Transverse colon (tissue), 4 donors: ENCODE measurements at regions not wholly inside any gene's neighbourhood (a gene's known extent, or its start where the extent isn't known, plus 50 kb on each side); places are given as distances from the start of the nearest gene placed in this dataset.

ENCODE experiments used
- DNase-seq: peaks from one replicate; pipeline ENCODE4 v3.0.0-alpha.2; 2019
- H3K27ac ChIP-seq, 4 donors: fragments of 200-600 bp; sonication (generic); 2 replicates each; pipeline ENCODE4 v1.5.1; 2016 to 2018; ENCODE audit warnings: inconsistent platforms in 4 of 4
- H3K27me3 ChIP-seq: fragments of 200-600 bp; sonication (generic); 2 replicates; pipeline ENCODE4 v1.5.1; 2017; ENCODE audit warnings: inconsistent platforms
- H3K36me3 ChIP-seq, 4 donors: fragments of 200-600 bp; sonication (generic); 2 replicates each; pipeline ENCODE4 v1.5.1; 2017 to 2019; ENCODE audit warnings: inconsistent platforms in 4 of 4
- H3K4me1 ChIP-seq, 4 donors: fragments of 200-600 bp; sonication (generic); 2 replicates each; pipeline ENCODE4 v1.5.1; 2017 to 2020; ENCODE audit warnings: inconsistent platforms in 4 of 4
- H3K4me3 ChIP-seq, 4 donors: fragments of 200-600 bp; sonication (generic); 1 replicate in 1 of 4; 2 replicates in 3 of 4; pipeline versions ENCODE4 v1.5.1 to v1.6.1; 2017 to 2019; ENCODE audit warnings: inconsistent platforms in 4 of 4
- H3K9me3 ChIP-seq, 2 donors: fragments of 200-600 bp; sonication (generic); 2 replicates each; pipeline ENCODE4 v1.5.1; 2017 to 2019; ENCODE audit warnings: inconsistent platforms in 2 of 2
- EP300 ChIP-seq: sonication (generic); formaldehyde crosslinking; IDR thresholded peaks from one replicate; pipeline ENCODE4 v1.6.1; 2017; ENCODE audit warnings: antibody characterized with exemption, low read depth
- POLR2A ChIP-seq: fragments of 450-650 bp; IDR thresholded peaks from one replicate; pipeline ENCODE4 v1.6.1; 2016; ENCODE audit warnings: antibody characterized with exemption, mild to moderate bottlenecking, moderate library complexity
- POLR2AphosphoS5 ChIP-seq, 3 donors: sonication (generic); formaldehyde crosslinking; IDR thresholded peaks; one replicate each; pipeline ENCODE4 v1.6.1; 2016; ENCODE audit warnings: antibody characterized with exemption in 3 of 3
- WGBS, 2 donors: methylation state at CpG; one replicate each; pipeline ENCODE4 v1.1.5; 2018; ENCODE audit warnings: low coverage in 1 of 2; 5-methylcytosine and 5-hydroxymethylcytosine counted together
- in situ Hi-C, 4 donors: fragments of 200-750 bp; cut with MboI; loops; one replicate each; pipeline versions ENCODE4 v1.15.0 to v1.15.1; 2017; ENCODE audit warnings: low sequenced_read_pairs in 3 of 4, low pct_ligation_motif_present in 1 of 4, low pct_unique_long_range_greater_than_20kb in 1 of 4
- intact Hi-C: fragments of 100-400 bp; cut with DNase I; formaldehyde crosslinking; loops from one replicate; pipeline ENCODE4 v1.15.1; 2023; ENCODE audit warnings: low total_unique reads
- TF ChIP-seq, protein P1 (sequence below), 5 experiments: fragments of 200-600 bp in 3 of 5; fragments of 450-650 bp in 2 of 5; sonication (generic) in 3 of 5; IDR thresholded peaks; 1 replicate in 2 of 5; 2 replicates in 3 of 5; pipeline ENCODE4 v1.5.1; 2016 to 2017; ENCODE audit warnings: antibody characterized with exemption in 5 of 5, inconsistent platforms in 3 of 5, mild to moderate bottlenecking in 2 of 5, moderate library complexity in 1 of 5

DNA sequence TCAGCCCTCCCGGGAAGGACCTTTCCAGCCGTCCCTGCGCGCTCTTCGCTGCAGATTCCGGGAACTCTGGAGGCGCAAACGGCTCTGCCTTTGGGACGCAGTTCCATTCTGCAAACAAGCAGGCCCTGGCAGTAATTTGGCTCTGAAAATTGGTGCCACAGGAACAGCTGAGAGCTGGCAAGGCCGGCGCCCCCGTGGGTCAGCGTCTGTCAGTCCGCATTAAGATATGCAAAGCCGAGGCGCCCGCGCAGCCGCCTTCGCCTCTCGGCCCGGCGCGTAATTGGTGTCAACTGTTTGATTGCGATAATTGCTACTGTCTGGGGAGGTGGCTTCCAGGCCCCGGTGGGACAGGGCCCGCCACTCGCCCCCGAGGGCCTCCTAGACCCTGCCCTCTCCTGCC lies 73.6 kb downstream of the NCR2 start:
- Histone ChIP-seq H3K4me1 (no peaks in the 10 kb centered on the region), H3K27me3 (peaks cover 3% of the 10 kb centered on the region), H3K9me3 (no peaks in the 10 kb centered on the region), H3K36me3 (no peaks in the 10 kb centered on the region), H3K27ac (no peak overlapping the region), H3K4me3 (no peak overlapping the region)
- in situ Hi-C loops, result loop anchor here in 1 of 4 donors (25.0 kb wide), 1 partner anchor 178 kb away; no protein-coding TSS in a partner anchor
- DNase-seq, result no peak
- TF ChIP-seq POLR2A (no peak), POLR2AphosphoS5 (IDR thresholded peaks at IDR 0.05) (no peak), EP300 (no peak)
- TF ChIP-seq, protein P1, sequence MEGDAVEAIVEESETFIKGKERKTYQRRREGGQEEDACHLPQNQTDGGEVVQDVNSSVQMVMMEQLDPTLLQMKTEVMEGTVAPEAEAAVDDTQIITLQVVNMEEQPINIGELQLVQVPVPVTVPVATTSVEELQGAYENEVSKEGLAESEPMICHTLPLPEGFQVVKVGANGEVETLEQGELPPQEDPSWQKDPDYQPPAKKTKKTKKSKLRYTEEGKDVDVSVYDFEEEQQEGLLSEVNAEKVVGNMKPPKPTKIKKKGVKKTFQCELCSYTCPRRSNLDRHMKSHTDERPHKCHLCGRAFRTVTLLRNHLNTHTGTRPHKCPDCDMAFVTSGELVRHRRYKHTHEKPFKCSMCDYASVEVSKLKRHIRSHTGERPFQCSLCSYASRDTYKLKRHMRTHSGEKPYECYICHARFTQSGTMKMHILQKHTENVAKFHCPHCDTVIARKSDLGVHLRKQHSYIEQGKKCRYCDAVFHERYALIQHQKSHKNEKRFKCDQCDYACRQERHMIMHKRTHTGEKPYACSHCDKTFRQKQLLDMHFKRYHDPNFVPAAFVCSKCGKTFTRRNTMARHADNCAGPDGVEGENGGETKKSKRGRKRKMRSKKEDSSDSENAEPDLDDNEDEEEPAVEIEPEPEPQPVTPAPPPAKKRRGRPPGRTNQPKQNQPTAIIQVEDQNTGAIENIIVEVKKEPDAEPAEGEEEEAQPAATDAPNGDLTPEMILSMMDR (IDR thresholded peaks at IDR 0.05), result no peak
- intact Hi-C loops, result no loop called here
- WGBS, 2 donors, result 90% methylated on average over 29 of the region's 29 CpGs; no CpG with 5 or more reads in 1 of the 2 donors

GRCh38 chr6:41409489-41409888 lies 74.1 kb downstream of the NCR2 start:
- TF ChIP-seq, protein P1 (IDR thresholded peaks at IDR 0.05), result no peak
- no peak for TF ChIP-seq POLR2AphosphoS5 (IDR thresholded peaks at IDR 0.05)
- no peak for TF ChIP-seq POLR2A
- TF ChIP-seq EP300, result no peak
- H3K4me1 ChIP-seq, result no peaks in the 10 kb centered on the region
- no peak for DNase-seq
- intact Hi-C loops, result no loop called here
- H3K27me3 ChIP-seq, result peaks cover 3% of the 10 kb centered on the region
- WGBS, 2 donors, result 83% methylated on average over 5 of the region's 5 CpGs; no CpG with 5 or more reads in 1 of the 2 donors
- H3K36me3 ChIP-seq, result no peaks in the 10 kb centered on the region
- H3K4me3 ChIP-seq, result no peak overlapping the region
- in situ Hi-C loops, result loop anchor here in 1 of 4 donors (25.0 kb wide), 1 partner anchor 178 kb away; no protein-coding TSS in a partner anchor
- H3K27ac ChIP-seq, result no peak overlapping the region
- no peaks in the 10 kb centered on the region for H3K9me3 ChIP-seq

DNA sequence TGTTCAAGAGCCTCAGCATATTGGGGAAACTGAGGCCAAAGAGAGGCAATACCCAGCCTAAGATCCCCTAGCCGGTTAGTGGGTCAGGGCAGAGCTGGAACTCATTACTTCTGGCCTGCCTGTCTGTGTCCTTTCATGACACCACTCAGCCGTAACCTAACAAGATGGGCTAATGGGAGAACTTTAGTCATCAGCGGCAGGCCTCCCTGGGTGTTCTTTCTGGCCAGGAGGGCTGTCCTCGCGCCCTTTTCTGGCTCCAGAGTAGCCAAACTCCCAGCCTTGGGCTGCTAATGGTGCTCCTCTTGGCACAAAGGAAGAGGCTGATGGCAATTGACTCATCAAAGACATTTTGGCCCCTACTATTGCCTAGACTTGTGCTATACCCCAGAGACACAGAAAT lies 76.6 kb downstream of the NCR2 start:
- WGBS, 2 donors, result 90% methylated on average over 5 of the region's 5 CpGs; no CpG with 5 or more reads in 1 of the 2 donors
- in situ Hi-C loops, result loop anchor here in 1 of 4 donors (25.0 kb wide), 1 partner anchor 175 kb away; no protein-coding TSS in a partner anchor
- Histone ChIP-seq H3K9me3 (no peaks in the 10 kb centered on the region), H3K27me3 (peaks cover 14% of the 10 kb centered on the region), H3K4me3 (no peak overlapping the region), H3K36me3 (no peaks in the 10 kb centered on the region), H3K27ac (no peak overlapping the region), H3K4me1 (no peaks in the 10 kb centered on the region)
- no peak for TF ChIP-seq POLR2AphosphoS5 (IDR thresholded peaks at IDR 0.05)
- no peak for TF ChIP-seq EP300
- TF ChIP-seq, protein P1 (IDR thresholded peaks at IDR 0.05), result no peak
- no peak for TF ChIP-seq POLR2A
- no peak for DNase-seq
- intact Hi-C loops, result no loop called here

DNA sequence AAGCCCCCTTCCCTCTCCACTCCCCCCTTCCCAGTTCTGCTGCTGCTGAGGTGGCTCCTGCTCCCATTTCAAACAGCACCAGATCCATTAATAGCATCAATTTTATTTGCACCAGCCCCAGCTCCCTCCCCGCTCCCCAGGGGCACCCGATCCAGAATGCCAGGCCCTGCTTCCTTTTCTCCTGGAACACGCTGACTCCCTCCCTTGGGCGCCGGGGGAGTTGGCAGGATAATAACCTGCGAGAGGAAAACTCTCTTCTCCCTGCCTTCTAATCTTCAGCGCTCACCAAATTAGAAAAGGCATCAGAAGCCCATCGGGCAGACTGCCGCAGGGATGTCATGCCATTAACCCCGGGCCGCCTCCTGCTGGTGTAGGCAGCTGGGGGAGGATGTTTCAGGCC lies 77.8 kb downstream of the NCR2 start:
- no peaks in the 10 kb centered on the region for H3K4me1 ChIP-seq
- no peak overlapping the region for H3K27ac ChIP-seq
- TF ChIP-seq EP300 (no peak), POLR2A (no peak), POLR2AphosphoS5 (IDR thresholded peaks at IDR 0.05) (no peak)
- TF ChIP-seq, protein P1 (IDR thresholded peaks at IDR 0.05), result no peak
- H3K36me3 ChIP-seq, result no peaks in the 10 kb centered on the region
- in situ Hi-C loops (loop anchor here in 1 of 4 donors (25.0 kb wide), 1 partner anchor 174 kb away; no protein-coding TSS in a partner anchor), intact Hi-C loops (no loop called here)
- H3K27me3 ChIP-seq, result peaks cover 16% of the 10 kb centered on the region
- no peaks in the 10 kb centered on the region for H3K9me3 ChIP-seq
- no peak overlapping the region for H3K4me3 ChIP-seq
- 80 to 84% methylated on average over 1 to 11 of the region's 11 CpGs for WGBS, 2 donors
- no peak for DNase-seq
